22Rv1 (cell line): ENCODE measurements at regions not wholly inside any gene's neighbourhood (a gene's known extent, or its start where the extent isn't known, plus 50 kb on each side); places are given as distances from the start of the nearest gene placed in this dataset.

Experiments used
- ZFX ChIP-seq: fragments of 450-650 bp; IDR thresholded peaks from 2 replicates; pipeline ENCODE4 v1.6.1; 2017; ENCODE audit warnings: antibody characterized with exemption, borderline replicate concordance
- TF ChIP-seq, protein P1 (sequence below): fragments of 450-650 bp; IDR thresholded peaks from 2 replicates; pipeline ENCODE4 v1.5.1; 2017; ENCODE audit warnings: mild to moderate bottlenecking

DNA sequence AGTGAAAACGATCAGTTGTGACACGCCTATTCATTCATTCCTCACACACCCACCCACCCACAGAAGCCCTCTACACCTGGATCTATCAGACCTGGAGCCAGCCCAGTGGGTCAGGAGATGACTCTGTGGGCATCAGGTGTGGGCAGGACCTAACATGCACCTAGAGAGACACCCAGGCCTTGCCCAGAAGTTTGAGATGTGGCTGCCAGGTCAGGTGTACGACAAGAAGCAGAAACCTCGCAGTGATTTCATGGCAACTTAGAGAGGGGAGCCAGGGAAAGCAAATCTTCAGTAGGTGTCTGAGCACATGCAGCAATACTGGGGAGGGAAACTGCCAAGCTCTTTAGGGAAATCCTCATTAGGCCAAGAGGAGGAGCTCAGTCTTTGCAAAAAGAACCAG, 264.7 kb upstream of the ROPN1 start:
- TF ChIP-seq, protein P1, sequence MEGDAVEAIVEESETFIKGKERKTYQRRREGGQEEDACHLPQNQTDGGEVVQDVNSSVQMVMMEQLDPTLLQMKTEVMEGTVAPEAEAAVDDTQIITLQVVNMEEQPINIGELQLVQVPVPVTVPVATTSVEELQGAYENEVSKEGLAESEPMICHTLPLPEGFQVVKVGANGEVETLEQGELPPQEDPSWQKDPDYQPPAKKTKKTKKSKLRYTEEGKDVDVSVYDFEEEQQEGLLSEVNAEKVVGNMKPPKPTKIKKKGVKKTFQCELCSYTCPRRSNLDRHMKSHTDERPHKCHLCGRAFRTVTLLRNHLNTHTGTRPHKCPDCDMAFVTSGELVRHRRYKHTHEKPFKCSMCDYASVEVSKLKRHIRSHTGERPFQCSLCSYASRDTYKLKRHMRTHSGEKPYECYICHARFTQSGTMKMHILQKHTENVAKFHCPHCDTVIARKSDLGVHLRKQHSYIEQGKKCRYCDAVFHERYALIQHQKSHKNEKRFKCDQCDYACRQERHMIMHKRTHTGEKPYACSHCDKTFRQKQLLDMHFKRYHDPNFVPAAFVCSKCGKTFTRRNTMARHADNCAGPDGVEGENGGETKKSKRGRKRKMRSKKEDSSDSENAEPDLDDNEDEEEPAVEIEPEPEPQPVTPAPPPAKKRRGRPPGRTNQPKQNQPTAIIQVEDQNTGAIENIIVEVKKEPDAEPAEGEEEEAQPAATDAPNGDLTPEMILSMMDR: no peak
- TF ChIP-seq ZFX: no peak
